GM12873 (cell line): ENCODE measurements at regions not wholly inside any gene's neighbourhood (a gene's known extent, or its start where the extent isn't known, plus 50 kb on each side); places are given as distances from the start of the nearest gene placed in this dataset.

Experiments
- CTCF ChIP-seq: IDR thresholded peaks from 2 replicates; pipeline ENCODE4 v1.5.1; 2012; ENCODE audit warnings: low read depth, mild to moderate bottlenecking, moderate library complexity, low read length, control low read depth; ENCODE audit not compliant: insufficient read depth; ENCODE audit errors: missing control alignments

GRCh38 chr5:40394698-40395097 is 285.0 kb upstream of the PTGER4 start:
- no peak for TF ChIP-seq CTCF

GRCh38 chr5:40391642-40392041 is 288.1 kb upstream of the PTGER4 start:
- TF ChIP-seq CTCF = no peak

GRCh38 chr5:40390281-40391149 is 289.2 kb upstream of the PTGER4 start:
- TF ChIP-seq CTCF = no peak

DNA sequence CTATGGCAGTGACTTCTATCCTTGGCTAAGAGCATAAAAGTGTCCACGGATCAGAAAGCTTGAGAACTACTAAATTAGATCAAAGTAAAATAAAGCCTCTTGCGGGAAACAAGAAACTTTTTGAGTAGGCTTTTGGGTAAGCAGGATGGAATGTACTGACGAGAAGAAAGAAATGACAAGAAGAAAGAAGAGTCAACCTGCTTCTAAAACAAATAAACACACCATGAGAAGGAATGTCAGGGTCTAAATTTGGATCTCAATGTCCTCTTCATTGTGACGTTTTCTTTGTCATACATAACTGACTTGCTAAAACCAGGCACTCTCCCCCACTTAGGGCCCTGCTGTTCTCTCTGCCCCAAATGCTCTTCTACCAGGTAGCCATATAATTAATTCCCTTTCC is 290.1 kb upstream of the PTGER4 start:
- TF ChIP-seq CTCF = no peak

GRCh38 chr5:40386289-40386688 is 293.4 kb upstream of the PTGER4 start:
- no peak for TF ChIP-seq CTCF

DNA sequence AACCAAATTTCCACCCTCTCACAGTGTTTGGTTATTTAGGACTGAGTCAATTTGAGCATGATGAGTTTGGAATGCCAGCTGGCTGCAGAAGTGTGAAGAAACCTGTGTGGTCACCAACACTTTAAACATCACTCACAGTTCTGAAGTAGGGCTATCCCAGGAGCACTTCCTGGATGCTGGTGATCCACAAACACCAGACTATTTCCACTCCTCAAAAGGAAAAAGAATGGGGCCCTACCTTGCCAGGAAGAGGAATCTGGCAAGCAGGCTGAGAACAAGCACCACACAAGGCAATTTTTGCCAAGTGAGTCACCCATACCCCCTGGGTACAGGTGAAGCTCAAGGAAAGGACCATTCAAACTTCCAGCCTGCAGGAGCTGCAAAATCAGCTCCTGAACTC is 294.2 kb upstream of the PTGER4 start:
- no peak for TF ChIP-seq CTCF

DNA sequence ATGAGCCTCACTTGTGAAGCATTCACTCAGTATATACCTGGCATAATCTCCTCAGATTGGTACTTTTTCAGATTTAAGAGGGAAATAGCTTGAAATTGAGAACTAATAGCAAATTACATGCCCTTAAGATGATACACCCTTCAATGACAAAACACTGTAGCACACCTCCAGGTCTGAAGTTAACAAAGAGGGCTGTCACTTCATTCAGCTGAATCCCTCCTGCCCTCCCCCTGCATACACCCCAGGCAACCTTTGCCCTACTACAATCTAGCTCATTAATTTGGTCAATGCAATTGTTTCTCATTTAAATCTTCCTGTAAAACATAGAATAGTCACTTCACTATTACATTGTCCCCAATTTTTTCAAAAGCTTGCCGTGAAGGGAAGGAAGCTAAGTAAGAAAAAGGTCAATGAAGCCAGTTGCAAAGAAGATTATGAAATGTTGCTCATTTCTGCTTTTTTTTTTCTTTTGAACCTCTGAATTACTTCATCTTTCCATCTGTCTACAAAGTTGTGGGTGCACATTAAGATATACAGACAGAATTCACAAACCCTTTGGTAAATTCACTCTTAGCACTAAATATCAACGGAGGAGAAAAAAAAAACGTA is 294.8 kb upstream of the PTGER4 start:
- no peak for TF ChIP-seq CTCF
